Renal cortex interstitium (tissue), 11 donors: ENCODE measurements at regions not wholly inside any gene's neighbourhood (a gene's known extent, or its start where the extent isn't known, plus 50 kb on each side); places are given as distances from the start of the nearest gene placed in this dataset.

Experiments used
- DNase-seq, 11 donors: peaks; one replicate each; pipeline ENCODE4 v3.0.0-alpha.2; 2013; ENCODE audit warnings: low read depth in 9 of 11, low spot score in 4 of 11; ENCODE audit errors: extremely low read depth in 1 of 11

DNA sequence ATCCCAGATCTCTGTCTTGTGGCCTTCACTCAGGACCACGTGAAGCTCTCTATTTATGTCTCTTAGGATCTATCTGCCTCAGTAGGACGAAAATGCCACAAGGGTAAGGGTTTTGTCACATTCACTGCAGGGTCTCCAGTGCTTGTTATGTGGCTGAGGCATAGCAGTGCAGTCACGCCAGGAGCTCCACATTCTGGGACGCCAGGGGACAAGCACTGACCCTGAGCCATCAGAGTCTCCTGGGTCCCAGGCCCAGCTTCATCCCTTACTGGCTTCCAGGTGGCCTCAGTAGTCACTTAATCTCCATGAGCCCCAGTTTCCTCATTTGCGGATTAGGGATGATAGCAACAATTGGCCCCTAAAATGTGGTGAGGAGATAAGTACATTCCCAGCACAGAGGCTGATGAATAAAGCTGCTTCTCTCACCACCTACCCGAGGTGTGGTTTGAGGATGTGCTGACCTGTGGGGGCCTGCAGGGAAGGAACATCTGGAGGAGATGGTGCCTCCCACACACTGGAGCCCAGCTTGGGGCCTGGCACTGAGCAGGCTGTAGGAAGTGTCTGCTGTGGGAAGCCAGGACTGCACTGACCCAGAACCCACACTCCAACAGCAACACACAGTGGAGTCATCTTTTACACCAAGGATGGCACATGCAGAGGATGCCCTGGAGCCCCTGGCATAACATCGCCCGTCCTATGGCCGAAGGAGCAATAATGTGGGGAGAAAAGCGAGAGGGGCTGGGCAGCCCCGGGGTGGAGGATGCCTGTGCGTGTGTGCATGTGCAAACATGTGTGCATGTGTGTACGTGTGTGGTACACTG is 93.2 kb upstream of the IQSEC1 start:
- DNase-seq = no peak

DNA sequence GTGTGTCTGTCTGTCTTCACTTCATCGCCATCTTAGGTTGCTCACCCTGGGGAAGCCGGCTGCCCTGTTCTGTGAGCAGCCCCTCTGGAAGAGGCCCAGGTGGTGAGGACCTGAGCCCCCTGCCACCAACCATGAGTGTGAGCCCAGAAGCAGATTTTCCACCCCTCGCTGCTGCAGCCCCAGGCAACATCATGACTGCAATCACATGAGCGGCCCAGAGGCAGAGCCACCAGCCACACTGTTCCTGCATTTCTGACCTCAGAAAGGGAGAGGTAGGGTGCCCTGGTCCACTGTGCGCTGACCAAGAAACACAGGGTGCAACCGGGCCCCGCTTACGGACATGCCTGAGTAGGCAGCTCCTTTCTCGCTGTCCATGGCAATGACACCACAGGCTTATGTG is 92.3 kb upstream of the IQSEC1 start:
- no peak for DNase-seq

DNA sequence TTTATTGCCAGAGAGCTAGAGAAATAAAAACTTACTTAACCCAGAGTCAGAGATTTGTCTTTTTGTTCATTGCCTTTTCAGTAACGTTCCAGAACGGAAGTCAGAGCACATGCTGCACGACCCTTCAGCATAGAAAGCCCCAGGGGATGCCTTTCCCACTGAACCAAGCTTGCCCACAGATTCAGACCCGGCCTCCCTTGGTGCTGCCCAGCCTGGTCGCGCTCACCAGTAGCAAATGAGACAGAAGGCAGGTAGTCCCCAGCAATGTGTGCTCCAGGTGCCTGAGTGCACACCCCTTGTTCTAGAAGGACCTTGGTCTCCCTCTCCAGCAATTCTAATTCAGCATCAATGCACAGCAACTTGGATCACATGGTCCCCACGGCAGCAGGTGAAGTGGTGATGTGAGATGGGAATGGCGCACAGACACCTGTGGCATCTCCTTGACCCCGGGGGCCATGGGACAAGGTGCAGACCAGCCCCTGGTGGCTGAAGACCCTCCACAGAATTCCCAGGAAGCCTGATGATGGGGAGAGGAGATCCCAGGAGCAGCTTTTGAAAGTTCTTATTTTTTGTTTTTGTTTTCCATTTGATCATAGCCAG is 91.8 kb upstream of the IQSEC1 start:
- DNase-seq = no peak

DNA sequence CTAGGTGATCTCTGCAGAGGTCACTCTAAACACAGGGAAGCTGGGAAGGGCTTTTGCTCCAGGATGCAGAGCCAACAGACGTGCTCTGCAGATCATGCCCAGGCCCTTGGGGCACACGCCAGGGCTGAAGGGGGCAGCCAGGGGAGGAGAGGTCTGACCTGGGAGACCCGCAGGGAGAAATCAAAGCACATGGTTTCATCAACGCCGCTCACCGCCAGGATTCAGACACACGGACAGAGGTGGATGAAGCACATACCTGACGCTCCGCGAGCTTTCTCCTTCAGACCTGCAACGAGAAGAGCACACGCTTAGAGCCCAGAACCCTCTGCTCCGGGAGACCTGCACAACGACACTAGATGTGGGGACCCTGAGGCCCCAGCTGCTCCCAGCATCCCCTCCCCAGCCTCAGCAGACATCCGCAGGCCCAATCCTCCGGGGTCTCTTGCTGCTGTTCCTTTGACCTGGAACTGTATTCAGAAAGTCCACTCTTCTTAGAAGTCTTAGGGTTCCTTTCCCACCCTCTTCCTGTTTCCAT is 90.7 kb upstream of the IQSEC1 start:
- no peak for DNase-seq

DNA sequence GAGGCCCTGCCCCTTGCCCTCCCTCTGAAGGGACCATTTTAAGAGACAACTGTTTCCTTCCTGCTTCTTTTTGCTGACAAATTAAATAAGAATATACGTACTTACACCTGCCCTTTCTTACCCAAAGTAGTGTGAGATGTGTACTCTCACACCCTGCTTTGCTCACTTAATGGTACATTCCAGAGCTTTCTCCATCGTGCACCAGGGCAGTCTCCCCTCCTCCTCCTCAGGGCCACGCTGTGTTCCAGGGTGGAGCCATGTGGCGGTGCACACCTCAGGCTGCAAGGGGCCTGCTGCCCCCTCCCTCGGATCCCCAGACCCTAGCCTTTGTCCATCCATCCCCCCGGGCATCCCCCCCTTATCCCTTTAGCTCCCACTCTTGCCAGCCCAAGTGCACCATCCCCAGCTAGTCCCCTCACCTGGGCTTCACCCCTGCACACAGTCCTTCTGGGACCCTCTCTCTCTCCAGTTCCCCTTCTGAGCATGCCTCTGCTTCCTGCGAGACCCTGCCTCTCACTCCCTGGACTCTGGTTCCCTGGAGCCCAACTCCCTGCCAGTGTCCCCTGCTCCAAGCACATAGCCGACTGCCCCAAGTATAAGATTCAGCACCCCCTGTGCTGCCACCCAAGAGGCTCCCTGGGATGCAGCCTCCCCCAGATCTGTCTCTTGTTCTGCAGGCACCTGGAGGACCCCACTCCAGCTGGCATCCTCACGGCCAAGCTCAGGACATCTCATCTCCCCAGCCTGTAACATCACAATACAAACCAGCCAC is 89.5 kb upstream of the IQSEC1 start:
- no peak for DNase-seq

DNA sequence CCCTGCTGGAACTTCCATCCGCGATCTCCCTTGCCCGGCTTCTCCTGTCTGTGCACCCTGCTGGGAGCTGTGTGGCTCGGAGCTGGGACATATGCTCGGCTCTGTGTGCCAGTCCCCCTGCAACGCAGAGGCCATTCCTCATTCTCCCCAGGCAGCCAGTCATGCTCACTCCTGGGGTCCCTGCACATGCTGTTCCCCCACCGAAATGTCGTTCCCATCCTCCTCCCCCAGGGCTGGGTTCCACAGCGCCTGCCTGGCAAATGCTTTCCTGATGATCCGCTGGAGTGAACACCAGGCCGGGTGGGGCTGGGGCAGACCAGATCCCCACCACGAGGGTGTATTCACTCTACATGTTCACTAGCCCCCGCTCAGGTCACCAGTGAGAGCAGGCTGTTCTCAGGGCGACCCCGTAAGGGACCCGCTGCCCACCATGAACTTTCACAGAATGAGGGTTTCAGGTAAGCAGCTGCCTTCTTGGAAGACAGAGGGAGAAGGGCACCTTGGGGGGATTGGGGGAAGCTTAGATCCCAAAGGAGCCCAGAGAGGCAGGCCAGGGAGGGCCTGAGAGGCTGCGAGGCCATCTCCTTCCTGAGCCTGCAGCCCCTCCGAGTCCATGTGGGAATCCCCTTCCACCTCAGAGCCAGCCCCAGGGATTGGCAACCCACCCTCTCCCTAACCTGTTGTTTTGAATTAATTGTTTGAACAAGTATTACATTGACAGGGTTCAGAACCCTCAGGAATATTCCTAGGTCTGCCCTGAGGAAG is 88.7 kb upstream of the IQSEC1 start:
- DNase-seq = no peak

DNA sequence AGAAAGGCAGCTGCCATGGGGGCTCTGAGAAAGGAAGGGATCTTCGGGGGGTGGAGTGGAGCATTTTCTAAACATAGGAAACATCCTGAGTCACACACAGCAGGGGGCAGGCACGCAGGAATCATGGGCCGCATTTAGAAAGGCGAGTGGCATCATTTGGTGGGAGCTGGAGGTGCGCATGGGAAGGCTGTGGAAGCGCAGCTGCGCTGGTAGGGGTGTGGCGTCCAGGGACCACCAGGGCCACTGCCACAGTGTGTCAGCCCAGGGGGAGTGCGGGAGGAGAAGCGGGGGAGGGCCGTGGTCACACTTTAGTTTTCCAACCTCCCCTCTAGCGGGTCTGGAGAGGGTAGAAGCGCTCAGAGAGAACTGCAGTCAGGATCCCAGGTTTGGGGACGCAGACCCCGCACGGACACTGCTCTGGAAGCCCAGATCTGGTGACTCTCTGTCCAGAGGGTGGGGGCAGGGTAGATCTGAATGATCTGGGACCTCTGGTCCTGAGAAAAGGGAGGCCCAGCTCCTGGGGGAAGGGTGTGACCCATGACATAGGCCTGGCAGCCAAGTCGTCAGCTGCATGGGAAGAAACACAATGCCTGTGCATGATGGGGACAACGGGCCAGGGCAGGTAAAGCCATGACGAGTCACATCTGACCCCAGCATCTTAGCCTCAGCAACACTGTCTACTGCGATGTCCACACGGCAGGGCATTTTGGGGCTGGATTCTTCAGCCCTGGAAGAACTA is 88.0 kb upstream of the IQSEC1 start:
- no peak for DNase-seq

DNA sequence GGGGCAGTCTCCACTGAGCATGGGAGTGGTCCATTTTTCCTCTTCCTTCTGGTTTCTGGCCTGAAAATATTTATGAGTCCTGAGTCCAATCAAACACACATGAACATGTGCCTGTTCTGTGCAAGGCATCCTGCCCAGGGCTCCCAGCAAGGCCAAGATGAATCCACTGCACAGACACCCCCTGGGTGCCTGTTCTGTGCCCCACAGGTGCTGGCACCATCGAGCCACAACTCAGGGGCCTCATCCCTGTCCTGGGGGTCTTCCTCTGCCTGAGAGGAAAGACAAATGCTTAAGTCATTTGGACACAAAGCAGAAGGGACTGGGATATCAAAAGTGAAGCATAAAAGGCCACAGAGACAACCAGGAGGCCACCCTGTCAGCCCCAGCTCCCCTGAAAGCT is 87.4 kb upstream of the IQSEC1 start:
- no peak for DNase-seq

DNA sequence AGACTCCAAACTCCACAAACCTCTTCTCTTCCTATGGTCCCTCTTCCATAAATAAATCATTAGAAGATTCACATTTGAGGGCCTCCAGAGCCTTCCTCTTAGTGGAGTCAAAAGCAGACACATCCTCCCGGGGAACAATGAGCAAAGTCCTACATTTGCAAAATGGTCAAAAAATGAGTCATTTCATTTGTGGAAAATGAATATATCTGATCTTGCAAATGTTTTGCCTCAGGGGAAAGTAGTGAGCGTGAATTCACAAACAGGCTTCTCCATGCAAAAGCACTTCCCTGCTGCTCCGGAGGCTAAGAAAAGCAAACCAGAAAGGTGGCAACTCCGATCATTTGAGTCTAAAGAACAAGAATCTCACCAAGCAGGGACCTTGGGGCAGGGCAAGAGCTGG is 86.7 kb upstream of the IQSEC1 start:
- DNase-seq = no peak

DNA sequence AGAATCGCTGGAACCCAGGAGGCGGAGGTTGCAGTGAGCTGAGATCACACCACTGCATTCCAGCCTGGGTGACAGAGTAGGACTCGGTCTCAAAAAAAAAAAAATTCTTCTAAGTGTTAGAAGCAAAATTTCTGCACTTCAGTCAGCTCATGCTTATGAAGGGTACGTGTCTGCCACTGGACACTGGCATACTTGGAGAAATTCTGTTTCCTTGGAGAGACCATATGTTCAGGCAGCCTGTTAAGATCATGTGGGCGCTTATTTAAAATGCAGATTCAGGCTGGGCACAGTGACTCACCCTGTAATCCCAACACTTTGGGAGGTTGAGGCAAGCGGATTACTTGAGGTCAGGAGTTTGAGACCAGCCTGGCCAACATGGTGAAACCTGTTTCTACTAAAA is 85.6 kb upstream of the IQSEC1 start:
- DNase-seq = no peak

DNA sequence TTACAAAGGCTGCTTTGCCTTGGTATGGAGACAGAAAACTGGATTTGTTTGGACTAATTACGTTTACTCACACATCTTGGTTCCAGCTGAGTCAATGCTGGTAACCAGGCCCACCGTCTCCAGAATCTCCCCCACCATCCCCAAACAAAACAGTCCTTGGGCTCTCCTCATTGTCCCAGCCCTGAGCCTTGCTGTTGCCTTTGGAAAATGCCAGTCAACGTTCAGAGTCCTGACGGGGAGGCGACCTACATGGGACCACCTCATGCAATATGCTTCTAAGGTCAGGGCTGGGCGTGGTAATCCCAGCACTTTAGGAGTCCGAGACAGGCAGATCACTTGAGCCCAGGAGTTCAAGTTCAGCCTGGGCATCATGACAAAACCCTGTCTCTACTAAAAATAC is 85.2 kb upstream of the IQSEC1 start:
- DNase-seq = no peak

DNA sequence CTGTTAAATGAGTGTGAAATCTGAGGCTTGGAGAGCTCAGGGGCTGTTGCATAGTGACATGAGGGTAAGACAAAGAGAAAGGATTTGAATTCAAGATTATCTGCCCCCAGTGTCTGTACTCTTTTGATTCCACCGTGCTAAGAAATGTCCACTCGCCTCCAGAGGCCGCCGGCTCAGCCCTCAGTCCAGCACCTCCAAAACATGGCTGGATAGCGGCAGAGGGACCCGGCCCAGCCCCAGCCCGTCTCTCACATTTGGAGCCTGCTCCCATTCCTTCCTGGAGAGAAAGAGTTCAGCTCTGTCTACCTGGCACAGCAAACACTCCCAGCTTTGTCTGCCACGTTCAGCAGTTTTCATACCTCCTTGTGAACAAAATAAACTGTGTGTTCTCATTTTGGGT is 84.8 kb upstream of the IQSEC1 start:
- DNase-seq = no peak

DNA sequence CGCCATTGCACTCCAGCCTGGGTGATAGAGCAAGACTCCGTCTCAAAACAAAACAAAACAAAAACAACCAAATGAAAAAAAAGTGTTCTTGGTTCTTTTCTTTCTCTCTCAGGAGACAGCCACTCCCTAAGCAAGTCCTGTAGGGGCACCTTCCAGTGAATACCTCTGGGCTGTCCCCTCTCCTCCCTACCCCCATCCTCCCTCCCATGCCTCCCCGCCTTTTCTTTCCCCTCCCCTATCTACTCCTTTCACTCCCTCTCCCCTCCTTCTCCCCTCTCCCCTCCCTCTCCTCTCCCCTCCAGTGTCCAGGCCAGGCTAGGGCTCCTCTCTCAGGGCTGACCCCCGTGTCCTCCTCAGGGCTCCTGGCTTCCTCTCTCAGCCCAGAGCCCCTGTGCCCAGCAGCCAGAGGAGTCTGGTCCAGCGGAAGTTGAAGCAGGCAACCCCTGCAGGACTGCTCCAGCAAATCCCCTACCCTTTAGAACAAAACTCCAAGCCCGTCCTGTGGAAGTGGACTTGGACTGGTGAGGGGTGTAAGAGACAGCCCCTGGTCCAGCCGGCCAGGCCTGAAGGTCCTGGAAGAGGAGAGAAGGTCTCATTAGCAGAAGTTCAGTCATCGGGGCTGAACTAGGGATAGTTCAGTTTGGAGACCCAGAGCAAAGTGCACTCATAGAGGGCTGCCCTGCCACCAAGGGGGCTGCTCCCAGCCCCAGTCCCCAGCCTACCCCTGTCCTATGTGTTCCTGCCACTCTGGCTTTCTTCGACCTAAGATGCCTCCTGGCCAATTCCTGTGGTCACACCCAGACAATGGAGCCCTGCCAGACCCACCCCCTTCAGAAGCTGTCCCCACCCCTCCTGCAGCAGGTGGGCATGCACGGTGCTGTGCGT is 79.8 kb upstream of the IQSEC1 start:
- no peak for DNase-seq

DNA sequence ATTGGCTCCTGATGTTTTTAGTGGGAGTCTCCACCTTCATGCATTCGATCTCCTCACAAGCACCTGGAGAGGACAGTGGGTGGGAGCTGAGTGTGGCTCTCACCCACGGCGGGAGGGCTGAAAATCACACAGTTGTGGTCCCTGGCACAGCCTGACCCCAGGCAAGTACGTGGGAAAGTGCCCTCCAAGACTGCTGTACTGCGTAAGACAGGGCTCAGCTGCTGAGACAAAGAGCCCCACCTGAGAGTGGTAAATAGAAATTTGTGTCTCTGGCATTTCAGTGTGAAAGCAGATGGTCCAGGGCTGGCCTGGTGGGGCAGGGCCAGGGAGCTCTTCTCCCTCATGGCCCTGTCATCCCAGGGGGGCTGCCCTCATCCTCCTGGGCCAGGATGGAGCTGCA is 77.4 kb upstream of the IQSEC1 start:
- no peak for DNase-seq

DNA sequence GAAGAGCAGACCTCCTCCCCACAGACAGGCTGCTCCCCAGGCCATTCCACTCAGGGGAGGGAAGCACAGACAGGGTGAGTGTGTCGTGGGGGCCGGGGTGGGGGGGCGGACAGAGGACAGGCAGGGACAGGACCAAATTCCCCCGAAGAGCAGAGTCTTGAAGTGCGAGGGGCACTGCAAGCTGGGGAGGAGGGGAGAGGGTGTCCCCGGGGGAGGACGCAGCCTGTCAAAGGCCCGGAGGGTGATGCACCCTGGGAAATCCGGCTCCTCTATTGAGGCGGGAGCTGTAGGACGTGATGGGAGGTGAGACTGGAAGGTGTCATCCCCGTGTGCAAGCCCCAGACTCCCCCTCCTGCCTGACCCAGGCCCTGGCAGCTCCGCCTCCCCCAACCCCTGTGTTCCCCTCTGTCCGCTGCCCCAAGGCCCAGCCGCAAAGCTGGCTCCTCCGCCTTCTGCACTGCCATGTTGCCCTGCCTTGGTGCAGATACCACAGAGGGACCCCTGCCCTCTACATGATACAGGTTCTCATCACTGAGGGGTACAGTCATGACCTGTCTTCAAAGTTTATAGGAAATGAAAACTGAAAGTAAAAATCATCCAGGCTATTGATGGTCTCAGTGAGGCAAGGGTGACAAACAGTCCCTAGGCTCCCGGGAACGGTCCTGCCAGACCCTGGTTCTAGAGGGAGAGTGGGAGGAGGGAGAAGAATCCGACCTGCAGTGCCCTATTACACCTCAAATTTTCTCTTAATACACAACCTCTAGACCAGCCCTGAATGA is 76.3 kb upstream of the IQSEC1 start:
- no peak for DNase-seq

DNA sequence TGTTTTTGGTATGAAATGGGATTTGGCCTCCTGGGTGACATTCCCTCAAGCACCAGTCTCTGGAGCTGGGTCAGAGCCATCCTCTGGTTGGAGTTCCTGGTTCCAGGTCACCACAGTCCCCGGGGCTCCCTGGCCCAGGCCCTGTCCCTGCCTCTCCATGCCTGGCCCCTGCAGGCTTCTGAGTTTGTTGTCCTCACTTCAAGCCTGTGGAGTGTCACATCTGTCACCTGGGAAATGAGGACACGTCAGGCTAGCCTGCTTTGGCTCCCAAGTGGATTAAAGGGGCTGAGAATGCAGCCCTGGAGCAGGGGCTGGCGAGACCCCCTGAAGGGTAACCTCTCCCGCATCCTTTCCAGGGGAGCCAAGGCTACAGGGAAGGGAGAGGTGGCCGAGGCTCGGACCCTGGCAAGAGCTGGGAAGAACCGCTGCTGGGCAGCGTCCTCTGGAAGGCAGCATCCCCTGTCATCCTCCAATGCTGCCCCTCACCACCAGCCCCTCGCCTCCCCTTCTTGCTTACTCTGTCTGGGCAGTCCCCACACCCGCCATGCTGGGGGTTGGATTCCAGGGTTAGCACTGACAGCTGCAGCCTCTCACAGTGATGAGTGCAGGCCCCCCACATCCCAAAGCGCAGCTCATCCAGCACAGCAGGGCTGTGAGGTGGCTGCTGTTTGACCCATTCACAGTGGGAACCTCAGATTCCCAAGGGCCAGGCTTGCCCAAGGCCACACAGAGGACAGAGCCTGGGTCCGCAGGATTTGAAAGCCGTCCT is 75.5 kb upstream of the IQSEC1 start:
- peak in 1 of 11 donors; percentile 4 for DNase-seq
